ENCODE measurements at regions not wholly inside any gene's neighbourhood (a gene's known extent, or its start where the extent isn't known, plus 50 kb on each side); places are given as distances from the start of the nearest gene placed in this dataset.

- TF ChIP-seq TAF1 (IDR thresholded peaks at IDR 0.05; ENCODE audit: borderline replicate concordance, low read depth, low read length) (no peak), POLR2A (IDR thresholded peaks at IDR 0.05; ENCODE audit: low read depth, low read length) (no peak)
Measured at GRCh38 chr5:109550077-109550476, 139.7 kb upstream of the MAN2A1 start.
